ENCODE measurements at regions not wholly inside any gene's neighbourhood (a gene's known extent, or its start where the extent isn't known, plus 50 kb on each side); places are given as distances from the start of the nearest gene placed in this dataset.
"Not testable (repeated sequence)": the region's sequence is repeated elsewhere in the genome, so short reads cannot be mapped to it uniquely, and the experiment has no call there.

DNA sequence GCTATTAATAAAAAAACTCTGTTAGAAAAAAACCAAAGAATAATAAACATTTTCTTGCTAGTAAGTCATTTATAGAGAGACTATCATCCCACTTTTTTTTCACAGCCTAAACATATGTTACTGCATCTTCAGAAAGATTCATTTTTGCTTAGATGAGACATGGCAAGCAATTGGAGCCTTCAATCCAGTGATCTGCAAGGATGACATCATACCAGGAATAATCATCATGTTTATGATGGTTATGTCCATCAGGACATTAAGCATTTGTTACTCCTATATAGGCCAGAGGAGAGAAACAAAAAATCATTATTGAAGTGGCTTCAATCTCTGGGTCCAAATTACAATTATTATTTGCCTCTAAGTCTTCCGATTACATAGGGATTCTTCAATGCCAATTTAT lies 626.3 kb upstream of the CCNG1 start:
- DNase-seq: no peak

DNA sequence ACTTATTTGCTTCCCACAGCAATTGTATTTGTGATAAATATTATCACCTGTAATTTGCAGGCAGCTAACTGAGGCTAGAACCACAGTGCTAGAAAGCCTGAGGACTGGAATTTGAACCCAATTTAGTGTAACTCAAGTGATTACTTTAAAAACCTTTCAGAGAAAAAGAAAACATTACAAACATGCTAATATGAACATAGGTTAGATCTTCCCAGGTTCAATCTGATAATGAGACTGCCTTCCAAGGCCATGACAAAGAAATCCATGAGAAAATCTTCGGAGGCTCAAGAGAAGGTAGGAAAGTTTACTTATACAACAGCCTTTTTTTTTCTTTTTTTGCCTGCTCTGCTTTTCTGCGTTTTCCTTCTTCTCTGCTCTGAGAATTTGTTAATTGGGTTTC lies 620.6 kb upstream of the CCNG1 start:
- DNase-seq: no peak

DNA sequence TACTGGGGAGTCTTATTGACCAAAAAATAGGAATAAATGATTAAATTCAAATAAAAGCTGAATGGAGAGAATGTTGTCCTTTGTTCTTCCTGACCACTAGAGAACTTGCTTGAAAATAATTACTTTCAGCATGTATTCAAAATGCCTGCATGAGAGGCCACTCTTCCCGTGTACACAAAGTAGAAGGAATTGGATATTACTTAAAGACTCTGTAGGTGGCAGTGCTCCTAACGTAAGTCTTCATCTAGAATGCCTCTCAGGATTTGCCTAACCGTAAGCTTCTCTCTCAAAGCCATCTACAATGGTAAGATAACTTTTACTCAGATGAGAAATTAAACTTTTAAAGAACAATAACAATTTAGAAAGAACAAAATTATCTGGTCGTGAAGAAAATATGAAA lies 620.0 kb upstream of the CCNG1 start:
- no peak for DNase-seq

- not testable (repeated sequence) for DNase-seq
These were observed 615.7 kb upstream of the CCNG1 start for GRCh38 chr5:162821664-162822063.

GRCh38 chr5:162824360-162824759 lies 613.0 kb upstream of the CCNG1 start:
- DNase-seq: no peak

DNA sequence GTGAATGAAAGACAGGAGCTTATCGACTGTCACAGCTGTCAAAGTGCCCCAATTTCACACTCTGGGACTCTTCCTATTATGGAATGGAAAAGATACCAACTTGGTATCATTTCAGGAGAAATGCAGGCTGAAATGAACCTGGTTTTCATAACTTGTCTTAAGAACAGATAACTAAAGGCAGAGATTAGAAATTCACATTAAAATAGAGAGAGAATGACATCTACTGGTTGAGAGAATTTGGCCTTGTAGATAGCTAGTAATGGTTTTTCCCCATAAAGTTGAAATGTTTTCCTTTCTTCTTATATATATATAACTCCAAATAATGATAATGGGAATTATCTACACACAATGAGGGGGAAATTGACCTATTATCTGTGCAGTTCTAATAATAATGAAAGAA lies 600.2 kb upstream of the CCNG1 start:
- no peak for DNase-seq

DNA sequence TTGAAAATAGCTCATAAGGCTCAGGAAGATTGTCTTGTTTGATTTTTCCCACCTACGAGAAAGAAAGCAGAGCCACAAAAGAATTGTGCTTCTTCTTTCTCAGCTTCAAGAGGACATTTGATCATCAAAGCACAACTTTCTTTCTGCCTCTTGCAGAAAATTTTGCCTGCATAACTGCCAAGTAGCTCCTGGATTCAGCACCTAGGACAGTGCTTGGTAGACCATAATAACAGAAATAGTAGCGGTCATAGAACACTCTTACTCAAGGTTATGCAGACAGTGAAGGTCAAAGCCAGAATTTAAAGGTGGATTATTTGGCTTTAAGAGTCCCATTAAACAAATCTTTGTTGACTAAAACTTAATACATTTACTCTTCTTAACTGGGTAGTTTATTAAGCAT lies 594.7 kb upstream of the CCNG1 start:
- no peak for DNase-seq

DNA sequence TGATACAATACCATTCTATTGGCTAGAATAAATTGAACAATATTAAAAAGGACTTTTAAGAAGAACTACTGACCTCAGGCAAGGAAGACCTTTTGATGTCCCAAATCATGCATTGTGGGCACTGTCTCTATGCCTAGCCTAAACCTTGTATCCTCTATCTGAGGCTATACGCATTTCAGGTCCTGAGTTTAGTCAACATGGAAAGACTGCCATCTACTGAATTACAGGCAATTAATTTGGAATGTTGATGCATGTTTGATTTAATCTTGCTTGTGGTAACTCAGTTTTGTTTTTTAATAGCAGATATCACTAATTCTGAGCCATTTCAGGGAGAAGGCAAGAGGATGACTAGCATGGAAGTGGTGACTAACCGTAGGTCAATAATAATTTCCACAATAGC lies 585.3 kb upstream of the CCNG1 start:
- no peak for DNase-seq

DNA sequence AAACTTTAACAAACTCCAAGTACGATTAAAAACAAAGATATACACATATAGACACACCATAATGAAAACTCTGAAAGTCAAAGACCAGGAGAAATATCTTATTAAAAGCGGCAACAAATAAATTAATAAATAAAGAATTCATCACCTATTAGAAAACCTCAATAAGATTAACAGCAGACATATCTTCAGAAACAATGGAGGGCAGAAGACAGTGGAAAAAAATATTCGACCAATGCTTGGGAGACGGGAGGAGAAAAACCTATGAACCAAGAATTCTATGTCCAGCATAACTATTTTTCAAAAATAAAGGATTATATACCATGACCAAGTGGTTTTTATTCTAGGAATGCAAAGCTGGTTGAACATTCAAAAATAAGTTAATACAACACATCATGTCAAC lies 578.6 kb upstream of the CCNG1 start:
- DNase-seq: no peak

DNA sequence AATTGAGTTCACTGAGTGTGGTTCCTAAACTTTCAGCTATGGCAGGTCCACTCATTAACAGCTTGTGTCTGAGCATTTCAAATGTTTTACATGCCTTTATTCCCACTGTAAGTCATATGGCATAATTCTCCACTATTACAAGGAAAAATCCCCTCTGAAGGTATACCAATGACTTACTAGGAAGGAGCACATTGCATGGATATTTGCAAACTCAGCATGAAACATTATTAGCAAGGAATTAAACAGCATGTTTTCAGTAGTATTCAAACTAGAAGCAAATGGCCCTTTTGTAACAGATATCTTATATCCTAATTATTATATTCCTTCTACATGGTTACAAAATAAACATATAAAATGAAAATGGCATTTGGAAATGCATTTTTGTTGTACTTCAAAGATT lies 566.4 kb upstream of the CCNG1 start:
- no peak for DNase-seq

- no peak for DNase-seq
These were observed 554.8 kb upstream of the CCNG1 start for GRCh38 chr5:162882629-162883028.

GRCh38 chr5:162886717-162887116 lies 550.7 kb upstream of the CCNG1 start:
- DNase-seq: no peak

GRCh38 chr5:162888268-162888667 lies 549.1 kb upstream of the CCNG1 start:
- DNase-seq: no peak

DNA sequence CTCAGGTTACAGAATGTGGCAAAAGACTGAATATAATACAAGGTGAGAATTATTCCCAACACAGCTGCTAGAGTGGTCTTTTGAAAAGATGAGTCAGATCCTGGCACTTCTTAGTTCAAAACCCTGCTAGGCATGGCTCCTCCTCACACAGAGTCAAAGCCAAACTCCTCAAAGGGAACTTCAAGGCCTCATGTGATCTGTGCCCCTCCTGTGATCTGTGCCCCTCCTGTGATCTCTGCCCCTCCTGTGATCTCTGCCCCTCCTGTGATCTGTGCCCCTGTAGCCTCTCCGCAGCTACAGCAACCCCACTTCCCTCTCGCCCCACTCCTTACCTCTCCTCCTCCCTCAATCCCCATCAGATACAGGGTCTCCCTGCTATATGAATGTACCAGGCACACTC lies 525.5 kb upstream of the CCNG1 start:
- DNase-seq: no peak

DNA sequence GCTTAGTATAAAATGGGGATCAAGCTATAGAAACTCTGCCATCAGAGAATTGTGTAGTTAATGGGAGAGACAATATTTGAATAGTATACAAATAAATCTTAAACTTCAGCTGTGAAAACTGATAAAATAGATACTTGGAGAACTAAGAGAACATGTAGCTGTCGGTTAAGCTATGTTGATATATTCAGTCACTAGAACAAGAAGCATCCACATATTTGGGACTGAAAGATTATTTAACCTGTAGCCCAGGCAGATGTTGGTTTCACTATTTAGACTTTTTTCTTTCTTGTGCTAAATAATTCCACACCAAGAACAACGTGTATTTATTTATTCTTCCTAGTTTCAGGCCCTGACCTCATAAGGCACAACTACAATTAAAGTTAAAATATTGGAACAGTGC lies 521.0 kb upstream of the CCNG1 start:
- no peak for DNase-seq

DNA sequence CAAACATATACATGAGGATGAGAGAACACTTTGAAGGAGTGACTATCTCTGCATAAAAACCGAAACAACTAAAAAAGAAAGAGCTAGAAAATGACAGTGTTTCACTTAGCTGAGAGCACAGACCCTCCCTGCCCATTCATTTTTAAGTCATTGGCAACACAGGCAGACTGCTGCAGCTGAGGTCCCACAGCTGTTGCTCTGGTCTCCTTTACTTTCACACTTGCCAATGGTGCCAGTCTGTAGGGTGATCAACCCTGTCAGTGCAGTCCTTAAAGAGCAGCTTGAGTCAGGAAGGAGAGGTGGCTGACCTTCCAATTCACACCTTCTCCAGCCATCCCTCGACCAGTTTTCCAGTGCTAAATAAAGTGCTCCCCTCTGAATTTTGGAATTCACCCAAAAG lies 508.3 kb upstream of the CCNG1 start:
- DNase-seq: no peak

- DNase-seq: no peak
These were observed 505.9 kb upstream of the CCNG1 start for GRCh38 chr5:162931501-162931900.

GRCh38 chr5:162939991-162940390 lies 497.4 kb upstream of the CCNG1 start:
- no peak for DNase-seq

- no peak for DNase-seq
These were observed 488.7 kb upstream of the CCNG1 start for GRCh38 chr5:162948677-162949076.

DNA sequence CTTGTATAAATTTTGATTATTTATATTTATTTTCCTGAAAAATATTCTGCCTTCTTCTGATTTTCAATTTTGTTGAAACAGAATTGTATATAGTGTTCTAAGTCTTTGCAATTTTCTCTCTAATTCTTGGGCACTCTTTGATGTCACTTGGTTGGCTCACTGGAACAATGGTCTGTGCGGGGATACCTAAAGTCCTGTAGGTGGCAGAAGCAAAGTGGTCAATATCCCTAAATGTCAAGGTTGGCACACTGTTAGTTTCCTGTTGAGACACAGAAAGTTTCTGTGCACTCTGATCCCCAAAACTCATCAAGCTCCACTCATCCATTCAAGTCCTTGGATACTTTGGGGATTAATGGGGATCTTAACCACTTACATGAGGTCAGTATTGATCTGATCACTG lies 480.8 kb upstream of the CCNG1 start:
- DNase-seq: no peak

DNA sequence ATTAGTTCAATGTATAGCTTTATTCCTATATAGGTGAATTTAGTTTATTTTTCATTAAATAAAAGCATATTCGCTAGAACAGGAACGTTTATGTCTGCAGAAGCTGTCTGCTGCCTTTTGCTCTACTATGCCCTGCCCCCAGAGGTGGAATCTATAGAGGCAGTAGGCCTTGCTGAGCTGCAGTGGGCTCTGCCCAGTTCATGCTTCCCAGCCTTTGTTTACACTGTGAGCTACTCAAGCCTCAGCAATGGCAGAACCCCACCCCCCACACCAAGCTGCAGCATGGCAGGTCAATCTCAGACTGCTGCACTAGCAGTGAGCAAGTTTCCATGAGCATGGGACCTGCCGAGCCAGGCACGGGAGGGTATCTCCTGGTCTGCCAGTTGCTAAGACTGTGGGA lies 473.3 kb upstream of the CCNG1 start:
- DNase-seq: not testable (repeated sequence)

DNA sequence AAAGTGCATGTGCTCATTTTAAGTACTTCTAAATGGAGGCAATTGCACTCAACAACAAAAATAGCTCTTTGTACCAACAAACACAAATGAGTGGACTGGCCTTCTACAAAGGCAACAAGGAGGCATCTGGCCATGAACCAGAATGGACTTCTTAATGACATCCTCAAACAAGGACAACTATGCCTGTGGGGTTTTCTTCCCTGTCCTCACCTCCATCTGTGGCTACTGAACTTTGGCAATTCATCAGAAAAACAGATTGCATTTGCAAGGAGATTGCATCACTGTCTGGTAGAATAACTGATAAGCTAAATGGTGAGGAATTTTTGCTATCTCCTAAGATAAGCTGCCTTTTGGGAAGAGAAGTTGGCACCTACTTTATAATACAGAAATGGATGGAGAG lies 447.3 kb upstream of the CCNG1 start:
- DNase-seq: no peak

DNA sequence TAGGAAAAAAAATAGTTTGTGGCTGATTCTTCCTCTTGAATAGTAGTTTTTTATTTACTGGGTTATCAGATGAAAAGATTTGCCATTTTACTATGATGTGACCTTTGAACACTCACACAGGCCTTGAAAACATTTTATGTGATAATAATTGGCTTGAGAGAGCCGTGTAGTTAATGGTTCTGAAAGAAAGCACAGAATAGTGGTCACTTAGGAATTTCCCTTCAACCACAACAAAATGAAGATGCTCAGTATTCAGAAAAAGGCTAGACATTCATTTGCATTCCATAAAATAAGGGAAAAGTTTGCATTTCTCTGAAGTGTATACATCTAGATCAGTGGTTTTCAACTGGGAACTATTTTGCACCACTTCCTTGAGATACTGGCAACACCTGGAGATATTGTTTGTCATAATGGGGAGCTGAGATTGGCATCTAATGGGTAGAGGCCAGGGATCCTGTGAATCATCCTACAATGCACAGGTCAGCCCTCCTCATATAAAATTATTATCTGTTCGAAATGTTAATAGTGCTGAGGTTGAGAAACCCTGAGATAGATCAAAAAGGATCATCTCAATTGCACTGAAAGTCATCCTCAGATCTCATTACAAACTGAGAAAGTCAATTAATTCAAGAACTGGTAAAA lies 446.4 kb upstream of the CCNG1 start:
- no peak for DNase-seq

DNA sequence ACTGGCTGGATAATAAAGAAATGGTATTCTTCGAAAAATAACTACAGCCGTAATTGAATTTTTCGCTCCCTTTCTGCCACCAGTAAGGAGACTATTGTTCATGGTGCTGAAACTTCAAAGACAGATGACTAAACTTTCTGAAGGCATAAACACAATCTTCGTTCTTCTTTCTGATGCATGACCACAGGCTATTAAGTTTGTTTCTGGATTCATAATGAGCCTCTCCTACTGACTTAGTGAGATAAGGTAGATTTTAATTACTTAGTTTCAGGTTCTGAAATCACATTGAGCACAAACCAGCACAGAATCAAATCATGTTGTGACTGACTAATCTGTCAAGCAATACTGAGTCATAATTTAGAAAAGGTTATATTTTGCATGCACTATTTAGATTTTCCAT lies 441.8 kb upstream of the CCNG1 start:
- DNase-seq: no peak

- no peak for DNase-seq
These were observed 441.3 kb upstream of the CCNG1 start for GRCh38 chr5:162996053-162996452.

GRCh38 chr5:163005949-163006348 lies 431.4 kb upstream of the CCNG1 start:
- no peak for DNase-seq

Data from stimulated activated CD4-positive, alpha-beta T cell treated with anti-CD3 and anti-CD28 coated beads, Interleukin-2, amount 100 ng/mL, for 48 hours (primary cell).